K562 (cell line): ENCODE measurements at regions not wholly inside any gene's neighbourhood (a gene's known extent, or its start where the extent isn't known, plus 50 kb on each side); places are given as distances from the start of the nearest gene placed in this dataset.

ENCODE experiments used
- ATAC-seq: fragments of 200-7000 bp; cut with Tn5 transposase; 3 replicates; pipeline ENCODE4 v1.9.1; 2020; ENCODE audit warnings: moderate library complexity
- BruUV-seq: library from RNA; stranded (reverse); fragments of 400-500 nt; replicated peaks from 2 replicates; lab custom pipeline; 2021; lab: Mats Ljungman, UMichigan
- CTCF ChIA-PET: fragments of 300-600 bp; formaldehyde crosslinking; extraction: SDS; loops from one replicate; lab custom pipeline; 2021; ENCODE audit warnings: low intra/inter-chr PET ratio; lab: Yijun Ruan, JAX
- POLR2A ChIA-PET: fragments of 300-600, 350-650 bp; sonication (Branson Sonifier 250); formaldehyde crosslinking; extraction: SDS; loops from one replicate; lab custom pipeline; 2021; ENCODE audit warnings: antibody characterized with exemption, inconsistent platforms; lab: Yijun Ruan, JAX
- DNase-seq, 4 experiments: peaks; one replicate each; pipeline versions ENCODE4 v3.0.0 to v3.0.0-alpha.2; 2011 to 2018; ENCODE audit warnings: low spot score in 3 of 4, mixed read lengths in 3 of 4; ENCODE audit errors: extremely low read depth in 1 of 4
- FAIRE-seq: peaks from 2 replicates; lab custom pipeline; 2011; peaks lifted over from hg19 to GRCh38; lab: Jason Lieb, UNC
- H2AFZ ChIP-seq: 2 replicates; pipeline ENCODE4 v1.6.0; 2011; ENCODE audit warnings: low read depth, low read length, control low read depth, inconsistent platforms
- H3K27ac ChIP-seq: fragments of 200-600 bp; 3 replicates; pipeline ENCODE4 v1.8.0; 2011; ENCODE audit warnings: low read depth, mild to moderate bottlenecking, control low read depth, inconsistent platforms, low read length, moderate library complexity, mixed read lengths; ENCODE audit errors: extremely low read depth
- H3K27me3 ChIP-seq, 2 experiments: fragments of 300-600 bp in 1 of 2; 2 replicates in 1 of 2; 3 replicates in 1 of 2; pipeline versions ENCODE4 v1.6.0 to v1.8.0; 2011; ENCODE audit warnings: inconsistent platforms in 2 of 2, low read length in 2 of 2, mild to moderate bottlenecking in 1 of 2, mixed read lengths in 1 of 2, moderate library complexity in 1 of 2; ENCODE audit not compliant: control insufficient read depth in 2 of 2, insufficient read depth in 2 of 2
- H3K36me3 ChIP-seq: fragments of 300-600 bp; 3 replicates; pipeline ENCODE4 v1.8.0; 2011; ENCODE audit warnings: mild to moderate bottlenecking, low read length, inconsistent platforms; ENCODE audit not compliant: control insufficient read depth, insufficient read depth
- H3K4me1 ChIP-seq, 2 experiments: fragments of 200-600 bp in 1 of 2; replicated peaks in 1 of 2; 2 replicates in 1 of 2; 3 replicates in 1 of 2; pipeline versions ENCODE4 v1.5.1 to v1.8.0; 2011; ENCODE audit warnings: inconsistent platforms in 2 of 2, low read length in 2 of 2, mild to moderate bottlenecking in 1 of 2, mixed read lengths in 1 of 2, moderate library complexity in 1 of 2; ENCODE audit not compliant: control insufficient read depth in 2 of 2, insufficient read depth in 2 of 2
- H3K4me2 ChIP-seq: 2 replicates; pipeline ENCODE4 v1.6.1; 2011; ENCODE audit warnings: low read length, control low read depth, inconsistent platforms, mixed read lengths; ENCODE audit not compliant: insufficient read depth
- H3K4me3 ChIP-seq: fragments of 200-600 bp; sonication (generic), shearing (Covaris generic); 2 replicates; pipeline ENCODE4 v1.5.1; 2016; ENCODE audit warnings: control low read depth, inconsistent platforms
- H3K79me2 ChIP-seq: fragments of 200-600 bp; 3 replicates; pipeline ENCODE4 v1.8.0; 2011; ENCODE audit warnings: low read length, inconsistent platforms; ENCODE audit not compliant: control insufficient read depth, insufficient read depth
- H3K9ac ChIP-seq, 2 experiments: 2 replicates each; pipeline versions ENCODE4 v1.6.0 to v1.6.1; 2011; ENCODE audit warnings: low read depth in 2 of 2, low read length in 2 of 2, control low read depth in 1 of 2, inconsistent platforms in 1 of 2, mild to moderate bottlenecking in 1 of 2, mixed read lengths in 1 of 2; ENCODE audit not compliant: insufficient read depth in 1 of 2
- H3K9me1 ChIP-seq: one replicate; pipeline ENCODE4 v1.6.0; 2011; ENCODE audit warnings: inconsistent platforms, mild to moderate bottlenecking, low read length, moderate library complexity; ENCODE audit not compliant: control insufficient read depth, insufficient read depth
- H3K9me3 ChIP-seq: replicated peaks from 2 replicates; pipeline ENCODE4 v1.5.1; 2011; ENCODE audit warnings: low read depth, low read length, inconsistent platforms; ENCODE audit not compliant: control insufficient read depth, insufficient read depth
- H4K20me1 ChIP-seq: replicated peaks from 2 replicates; pipeline ENCODE4 v1.6.1; 2011; ENCODE audit warnings: low read length, inconsistent platforms, mixed read lengths; ENCODE audit not compliant: control insufficient read depth, insufficient read depth
- BCOR ChIP-seq: fragments of 450-650 bp; IDR thresholded peaks from 2 replicates; pipeline ENCODE4 v1.6.1; 2016
- FOXA3 ChIP-seq, 2 experiments: fragments of 450-650 bp in 1 of 2; sonication (generic) in 1 of 2; formaldehyde crosslinking; IDR thresholded peaks in 1 of 2; conservative IDR thresholded peaks in 1 of 2; 2 replicates each; pipeline versions ENCODE4 v1.4.0 to v1.8.0; 2020 to 2022; ENCODE audit warnings: mild to moderate bottlenecking in 2 of 2, missing genetic modification reagents in 1 of 2
- FOXP4 ChIP-seq: sonication (generic); formaldehyde crosslinking; IDR thresholded peaks from 2 replicates; pipeline ENCODE4 v1.8.0; 2022; ENCODE audit warnings: mild to moderate bottlenecking, missing genetic modification reagents, borderline replicate concordance
- GATAD2B ChIP-seq: fragments of 450-650 bp; IDR thresholded peaks from 2 replicates; pipeline ENCODE4 v1.6.1; 2017; ENCODE audit warnings: mild to moderate bottlenecking, borderline replicate concordance
- IRF2 ChIP-seq: sonication (generic); formaldehyde crosslinking; IDR thresholded peaks from 2 replicates; pipeline ENCODE4 v1.8.1; 2022; ENCODE audit warnings: mild to moderate bottlenecking, missing genetic modification reagents
- PHF21A ChIP-seq: fragments of 450-650 bp; IDR thresholded peaks from 2 replicates; pipeline ENCODE4 v1.6.1; 2017; ENCODE audit warnings: low read depth, borderline replicate concordance
- RBM34 ChIP-seq: fragments of 200-400 bp; formaldehyde crosslinking; IDR thresholded peaks from 2 replicates; pipeline ENCODE4 v1.6.1; 2018; ENCODE audit warnings: low read length, borderline replicate concordance; ENCODE audit not compliant: insufficient read depth
- SAFB ChIP-seq: fragments of 200-400 bp; formaldehyde crosslinking; IDR thresholded peaks from 2 replicates; pipeline ENCODE4 v1.6.1; 2017; ENCODE audit warnings: low read depth, low read length, borderline replicate concordance
- SP1 ChIP-seq: sonication (generic); formaldehyde crosslinking; IDR thresholded peaks from 2 replicates; pipeline ENCODE4 v1.8.1; 2022; ENCODE audit warnings: mild to moderate bottlenecking, missing genetic modification reagents
- SPI1 ChIP-seq: IDR thresholded peaks from 2 replicates; pipeline ENCODE4 v1.6.1; 2011; ENCODE audit warnings: low read depth, low read length, control low read depth, borderline replicate concordance
- XRCC5 ChIP-seq: fragments of 200-400 bp; formaldehyde crosslinking; IDR thresholded peaks from 2 replicates; pipeline ENCODE4 v1.6.1; 2017; ENCODE audit warnings: low read depth, mild to moderate bottlenecking, low read length
- ZBTB12 ChIP-seq: fragments of 250-450 bp; sonication (Bioruptor Pico); IDR thresholded peaks from 2 replicates; pipeline ENCODE4 v1.4.0; 2020
- ZBTB2 ChIP-seq: fragments of 450-650 bp; IDR thresholded peaks from 2 replicates; pipeline ENCODE4 v1.6.1; 2016; ENCODE audit warnings: antibody characterized with exemption
- ZNF280A ChIP-seq: fragments of 450-650 bp; IDR thresholded peaks from 2 replicates; pipeline ENCODE4 v1.6.1; 2018; ENCODE audit warnings: mild to moderate bottlenecking, low read depth; ENCODE audit not compliant: partially characterized antibody
- ZNF41 ChIP-seq: fragments of 250-450 bp; sonication (Bioruptor Pico); conservative IDR thresholded peaks from 2 replicates; pipeline ENCODE4 v1.4.0; 2020; ENCODE audit warnings: mild to moderate bottlenecking
- WGBS: fragments of 100-300 bp; shearing (Covaris generic); methylation state at CpG from one replicate; pipeline ENCODE4 v1.1.6; 2016; ENCODE audit warnings: low coverage, mixed read lengths; ENCODE audit not compliant: insufficient coverage; ENCODE audit errors: missing lambda C conversion rate; 5-methylcytosine and 5-hydroxymethylcytosine counted together
- in situ Hi-C: fragments of 300-500 bp; cut with MboI; formaldehyde crosslinking; loops from 4 replicates; pipeline ENCODE4 v1.15.0; 2018; ENCODE audit warnings: inconsistent platforms, mixed read lengths
- intact Hi-C: fragments of 100-400 bp; cut with micrococcal nuclease; formaldehyde crosslinking; loops from 2 replicates; pipeline ENCODE4 v1.14.2; 2022

GRCh38 chr4:33386764-33387163 is 2666.6 kb downstream of the PCDH7 start (continued):
- TF ChIP-seq ZBTB2 (no peak), RBM34 (no peak), FOXA3 (CRISPR knock-in tag; conservative IDR thresholded peaks at IDR 0.05 in 1 of 2, IDR thresholded peaks at IDR 0.05 in 1 of 2) (no peak), IRF2 (CRISPR knock-in tag) (no peak), ZBTB12 (no peak), GATAD2B (no peak), SP1 (CRISPR knock-in tag) (no peak)

GRCh38 chr4:33390976-33391375 is 2670.8 kb downstream of the PCDH7 start:
- in situ Hi-C loops (no loop called here), intact Hi-C loops (no loop called here)
- H3K4me2 ChIP-seq: no peak overlapping the region
- H3K27me3 ChIP-seq: no peaks in the 10 kb centered on the region
- ChIA-PET CTCF (no interaction called here), POLR2A (no interaction called here)
- no peaks in the 10 kb centered on the region for H3K9me1 ChIP-seq
- H3K79me2 ChIP-seq: no peaks in the 10 kb centered on the region
- no peak for DNase-seq
- WGBS: 5% methylated on average over 3 of the region's 3 CpGs
- no TSS peak for BruUV-seq
- H2AFZ ChIP-seq: no peak overlapping the region
- no peaks in the 10 kb centered on the region for H4K20me1 ChIP-seq
- H3K9ac ChIP-seq: no peak overlapping the region
- H3K27ac ChIP-seq: no peak overlapping the region
- no peaks in the 10 kb centered on the region for H3K9me3 ChIP-seq
- no peak for FAIRE-seq
- H3K4me1 ChIP-seq: no peaks in the 10 kb centered on the region
- no peak for ATAC-seq
- H3K4me3 ChIP-seq: no peak overlapping the region
- H3K36me3 ChIP-seq: no peaks in the 10 kb centered on the region
- TF ChIP-seq ZNF41 (CRISPR knock-in tag): no peak
- TF ChIP-seq SAFB: no peak
- no peak for TF ChIP-seq XRCC5
- TF ChIP-seq FOXP4 (CRISPR knock-in tag): no peak
- no peak for TF ChIP-seq BCOR
- TF ChIP-seq PHF21A: no peak
- TF ChIP-seq ZNF280A: no peak
- TF ChIP-seq SPI1: no peak
